H1 (cell line): ENCODE measurements at regions not wholly inside any gene's neighbourhood (a gene's known extent, or its start where the extent isn't known, plus 50 kb on each side); places are given as distances from the start of the nearest gene placed in this dataset.
"Not testable (repeated sequence)": the region's sequence is repeated elsewhere in the genome, so short reads cannot be mapped to it uniquely, and the experiment has no call there.

Source experiments
- CTCF ChIA-PET: fragments of 300-600 bp; sonication (Branson Sonifier 250); formaldehyde crosslinking; loops from one replicate; lab custom pipeline; 2021; ENCODE audit not compliant: partially characterized antibody; lab: Charles Lee
- POLR2A ChIA-PET: fragments of 300-600 bp; sonication (Branson Sonifier 250); formaldehyde crosslinking; loops from one replicate; lab custom pipeline; 2021; ENCODE audit warnings: inconsistent platforms; ENCODE audit not compliant: partially characterized antibody; lab: Charles Lee
- DNase-seq, 2 experiments: peaks; one replicate each; pipeline versions ENCODE4 v3.0.0 to v3.0.0-alpha.2; 2010 to 2022; ENCODE audit warnings: low spot score in 2 of 2, low read depth in 1 of 2, mixed read lengths in 1 of 2
- FAIRE-seq: peaks from 2 replicates; lab custom pipeline; 2011; peaks lifted over from hg19 to GRCh38; lab: Jason Lieb, UNC
- H2AFZ ChIP-seq: 2 replicates; pipeline ENCODE4 v1.8.1; 2012; ENCODE audit warnings: low read length, inconsistent platforms
- H2AK5ac ChIP-seq: 2 replicates; pipeline ENCODE4 v1.6.1; 2013; ENCODE audit warnings: low read depth, low read length
- H2BK120ac ChIP-seq: replicated peaks from 2 replicates; pipeline ENCODE3; 2013; ENCODE audit warnings: low read depth, low read length, inconsistent platforms
- H2BK12ac ChIP-seq: 2 replicates; pipeline ENCODE4 v1.6.1; 2013; ENCODE audit warnings: low read depth, low read length
- H2BK15ac ChIP-seq: 2 replicates; pipeline ENCODE4 v1.6.1; 2013; ENCODE audit warnings: low read length
- H2BK20ac ChIP-seq: 2 replicates; pipeline ENCODE4 v1.6.1; 2013; ENCODE audit warnings: low read length
- H2BK5ac ChIP-seq: 2 replicates; pipeline ENCODE4 v1.6.1; 2013; ENCODE audit warnings: low read depth, low read length
- H3K14ac ChIP-seq: 2 replicates; pipeline ENCODE4 v1.6.1; 2013; ENCODE audit warnings: inconsistent platforms; ENCODE audit not compliant: insufficient read length
- H3K18ac ChIP-seq: 2 replicates; pipeline ENCODE4 v1.6.1; 2013; ENCODE audit warnings: low read length; ENCODE audit errors: extremely low read depth
- H3K23ac ChIP-seq: 2 replicates; pipeline ENCODE4 v1.6.1; 2013; ENCODE audit warnings: inconsistent platforms; ENCODE audit not compliant: insufficient read length
- H3K23me2 ChIP-seq: 2 replicates; pipeline ENCODE4 v1.6.1; 2013; ENCODE audit warnings: low read depth, low read length
- H3K27ac ChIP-seq: 2 replicates; pipeline ENCODE4 v1.6.1; 2011; ENCODE audit warnings: low read depth, low read length, inconsistent platforms
- H3K27me3 ChIP-seq, 4 experiments: replicated peaks in 1 of 4; 1 replicate in 1 of 4; 2 replicates in 3 of 4; pipeline versions ENCODE4 v1.6.1 to v1.8.1; 2011 to 2013; ENCODE audit warnings: low read length in 3 of 4, mild to moderate bottlenecking in 3 of 4, inconsistent platforms in 2 of 4, mixed read lengths in 2 of 4, moderate library complexity in 1 of 4; ENCODE audit not compliant: control insufficient read depth in 3 of 4, insufficient read depth in 3 of 4; ENCODE audit errors: extremely low read depth in 1 of 4
- H3K36me3 ChIP-seq, 4 experiments: 2 replicates each; pipeline versions ENCODE4 v1.6.1 to v1.8.1; 2011 to 2013; ENCODE audit warnings: mild to moderate bottlenecking in 4 of 4, low read length in 3 of 4, moderate library complexity in 2 of 4, control low read depth in 1 of 4, inconsistent platforms in 1 of 4; ENCODE audit not compliant: insufficient read depth in 4 of 4, control insufficient read depth in 2 of 4
- H3K4ac ChIP-seq: replicated peaks from 2 replicates; pipeline ENCODE3; 2013; ENCODE audit warnings: low read length, low read depth, mixed read lengths, inconsistent platforms; ENCODE audit not compliant: insufficient read length
- H3K4me1 ChIP-seq, 4 experiments: replicated peaks in 1 of 4; 1 replicate in 1 of 4; 2 replicates in 3 of 4; pipeline versions ENCODE4 v1.6.1 to v1.8.1; 2011 to 2013; ENCODE audit warnings: low read length in 3 of 4, inconsistent platforms in 2 of 4, mixed read lengths in 1 of 4; ENCODE audit not compliant: insufficient read depth in 4 of 4, control insufficient read depth in 3 of 4
- H3K4me2 ChIP-seq, 2 experiments: 2 replicates each; pipeline versions ENCODE4 v1.6.1 to v1.8.1; 2011 to 2013; ENCODE audit warnings: low read depth in 2 of 2, low read length in 2 of 2, control low read depth in 1 of 2, inconsistent platforms in 1 of 2, mild to moderate bottlenecking in 1 of 2; ENCODE audit not compliant: insufficient read depth in 1 of 2
- H3K4me3 ChIP-seq, 4 experiments: fragments of 200-600, 300-600 bp in 1 of 4; sonication (generic), shearing (Covaris generic), sonication (Bioruptor Twin) in 1 of 4; 2 replicates each; pipeline versions ENCODE4 v1.5.1 to v1.8.1; 2011 to 2016; ENCODE audit warnings: low read length in 4 of 4, low read depth in 3 of 4, control low read depth in 2 of 4, inconsistent platforms in 2 of 4, mild to moderate bottlenecking in 2 of 4, mixed read lengths in 1 of 4, moderate library complexity in 1 of 4; ENCODE audit not compliant: insufficient read depth in 2 of 4; ENCODE audit errors: extremely low read depth in 1 of 4
- H3K56ac ChIP-seq: replicated peaks from 2 replicates; pipeline ENCODE3; 2013; ENCODE audit warnings: low read depth, mild to moderate bottlenecking, mixed read lengths, low read length, inconsistent platforms; ENCODE audit not compliant: insufficient read length
- H3K79me1 ChIP-seq: 2 replicates; pipeline ENCODE4 v1.6.1; 2013; ENCODE audit warnings: low read depth, low read length, control low read depth
- H3K79me2 ChIP-seq, 2 experiments: 2 replicates each; pipeline versions ENCODE4 v1.6.1 to v1.8.1; 2012 to 2013; ENCODE audit warnings: low read length in 2 of 2, mild to moderate bottlenecking in 2 of 2, inconsistent platforms in 1 of 2; ENCODE audit not compliant: insufficient read depth in 2 of 2, control insufficient read depth in 1 of 2
- H3K9ac ChIP-seq, 4 experiments: replicated peaks in 1 of 4; 1 replicate in 1 of 4; 2 replicates in 3 of 4; pipeline versions ENCODE4 v1.6.1 to v1.8.1; 2011 to 2013; ENCODE audit warnings: low read depth in 3 of 4, low read length in 3 of 4, control low read depth in 2 of 4, mild to moderate bottlenecking in 2 of 4, moderate library complexity in 2 of 4, inconsistent platforms in 1 of 4; ENCODE audit errors: extremely low read depth in 1 of 4
- H3K9me3 ChIP-seq, 2 experiments: 2 replicates each; pipeline versions ENCODE4 v1.6.1 to v1.8.1; 2012 to 2013; ENCODE audit warnings: mild to moderate bottlenecking in 2 of 2, moderate library complexity in 2 of 2, control low read depth in 1 of 2, inconsistent platforms in 1 of 2, low read depth in 1 of 2, low read length in 1 of 2, mixed read lengths in 1 of 2; ENCODE audit not compliant: insufficient read depth in 2 of 2
- H4K20me1 ChIP-seq, 2 experiments: replicated peaks in 1 of 2; 2 replicates each; pipeline versions ENCODE3 to v1.8.1; 2011 to 2013; ENCODE audit warnings: inconsistent platforms in 2 of 2, low read length in 2 of 2, mild to moderate bottlenecking in 1 of 2; ENCODE audit not compliant: insufficient read depth in 2 of 2, control insufficient read depth in 1 of 2
- H4K5ac ChIP-seq: 2 replicates; pipeline ENCODE4 v1.6.1; 2013; ENCODE audit warnings: low read length, low read depth, mixed read lengths, inconsistent platforms; ENCODE audit not compliant: insufficient read length
- H4K8ac ChIP-seq: 2 replicates; pipeline ENCODE4 v1.8.0; 2013; ENCODE audit warnings: mild to moderate bottlenecking, moderate library complexity, low read length, inconsistent platforms; ENCODE audit not compliant: insufficient read depth; ENCODE audit errors: extremely low read depth
- H4K91ac ChIP-seq: replicated peaks from 2 replicates; pipeline ENCODE3; 2013; ENCODE audit warnings: low read length, mixed read lengths, inconsistent platforms; ENCODE audit not compliant: insufficient read length
- WGBS, 2 experiments: shearing (Covaris generic) in 1 of 2; methylation state at CpG; one replicate each; pipeline versions ENCODE4 v1.1.6 to v1.1.7; 2013 to 2015; ENCODE audit warnings: low lambda C conversion rate in 2 of 2, mixed read lengths in 2 of 2, inconsistent platforms in 1 of 2, low coverage in 1 of 2, missing lambda C conversion rate in 1 of 2; ENCODE audit not compliant: insufficient replicate concordance in 2 of 2, insufficient coverage in 1 of 2, insufficient read length in 1 of 2; ENCODE audit errors: extremely low coverage in 1 of 2, missing lambda C conversion rate in 1 of 2; 5-methylcytosine and 5-hydroxymethylcytosine counted together

DNA sequence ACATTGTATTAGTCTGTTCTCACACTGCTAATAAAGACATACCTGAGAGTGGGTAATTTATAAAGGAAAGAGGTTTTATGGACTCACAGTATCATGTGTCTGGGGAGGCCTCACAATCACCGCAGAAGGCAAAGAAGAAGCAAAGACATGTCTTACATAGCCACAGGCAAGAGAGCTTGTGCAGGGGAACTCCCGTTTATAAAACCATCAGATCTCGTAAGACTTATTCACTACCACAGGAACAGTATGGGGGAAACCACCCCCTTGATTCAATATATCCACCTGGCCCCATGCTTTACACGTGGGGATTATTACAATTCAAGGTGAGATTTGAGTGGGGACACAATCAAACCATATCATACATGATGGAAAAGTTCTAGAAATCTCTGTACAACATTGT, 165.3 kb downstream of the OR2B2 start:
- FAIRE-seq, H3K9me3 ChIP-seq, H3K4me2 ChIP-seq, H2BK12ac ChIP-seq, H3K79me1 ChIP-seq, H3K79me2 ChIP-seq, H2BK15ac ChIP-seq, H3K9ac ChIP-seq, H3K36me3 ChIP-seq, DNase-seq, H4K91ac ChIP-seq, H2AFZ ChIP-seq, H3K4ac ChIP-seq, POLR2A ChIA-PET, H2AK5ac ChIP-seq, H3K4me1 ChIP-seq, H3K23me2 ChIP-seq, H3K23ac ChIP-seq, H2BK20ac ChIP-seq, H3K56ac ChIP-seq, H3K27ac ChIP-seq, H3K14ac ChIP-seq, H2BK120ac ChIP-seq, H2BK5ac ChIP-seq, H4K8ac ChIP-seq, H3K4me3 ChIP-seq, H4K5ac ChIP-seq, H3K18ac ChIP-seq, H4K20me1 ChIP-seq: not testable (repeated sequence)
- WGBS, 2 experiments: 67% methylated on average over 4 of the region's 4 CpGs; no CpG with 5 or more reads in 1 of the 2 experiments
- CTCF ChIA-PET: interaction anchor here (1.0 kb wide), 1 partner anchor 114 kb away, joined by 3 read pairs; no protein-coding TSS in a partner anchor
- H3K27me3 ChIP-seq: peaks cover 14 to 56% (median 40%) of the 10 kb centered on the region in 4 experiments
